Skin of body (tissue), 1 donor: ENCODE measurements at regions not wholly inside any gene's neighbourhood (a gene's known extent, or its start where the extent isn't known, plus 50 kb on each side); places are given as distances from the start of the nearest gene placed in this dataset.

ENCODE experiments used
- DNase-seq: peaks from one replicate; lab custom pipeline; 2025; lab: John Stamatoyannopoulos, UW

DNA sequence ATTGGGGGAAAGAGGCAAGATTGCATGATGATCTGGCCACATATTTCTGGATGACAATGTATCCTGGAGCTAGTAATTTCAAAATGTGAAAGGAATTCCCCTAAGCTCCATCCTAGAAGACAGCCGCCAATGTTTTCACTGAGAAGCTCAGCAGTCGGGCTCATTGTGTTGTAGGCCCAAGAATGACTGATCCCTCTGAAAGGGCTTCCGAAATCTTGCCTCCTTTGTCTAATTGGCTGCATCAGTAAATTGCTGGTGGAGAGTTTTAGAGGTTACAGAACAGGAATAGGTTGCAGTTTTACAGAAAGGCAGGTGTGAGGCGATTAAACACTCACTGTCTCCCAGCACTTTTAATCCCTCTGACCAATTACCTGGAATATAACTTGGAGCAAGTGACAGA lies 464.1 kb upstream of the SALL1 start:
- no peak for DNase-seq

DNA sequence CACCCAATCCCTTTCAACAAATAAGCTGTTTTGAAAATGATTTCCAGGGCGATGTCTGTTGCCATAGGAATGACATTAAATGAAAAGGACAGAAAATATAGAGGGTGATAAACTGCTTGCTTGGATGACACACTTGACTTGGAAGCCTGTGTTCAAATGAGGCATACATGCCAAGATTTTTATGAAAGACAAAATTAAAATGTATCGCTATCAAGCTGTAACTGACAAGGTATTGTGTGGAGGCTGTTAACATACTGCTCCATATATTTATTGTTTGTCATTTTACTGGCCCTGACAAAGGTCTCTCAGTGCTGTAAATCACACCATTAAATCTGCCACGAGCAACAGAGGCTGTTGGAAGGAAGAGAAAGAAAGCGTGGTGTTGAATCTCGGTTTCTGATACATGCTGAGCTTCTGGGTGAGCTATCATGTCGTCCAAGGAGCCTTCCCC lies 456.2 kb upstream of the SALL1 start:
- peak; percentile 1 for DNase-seq

DNA sequence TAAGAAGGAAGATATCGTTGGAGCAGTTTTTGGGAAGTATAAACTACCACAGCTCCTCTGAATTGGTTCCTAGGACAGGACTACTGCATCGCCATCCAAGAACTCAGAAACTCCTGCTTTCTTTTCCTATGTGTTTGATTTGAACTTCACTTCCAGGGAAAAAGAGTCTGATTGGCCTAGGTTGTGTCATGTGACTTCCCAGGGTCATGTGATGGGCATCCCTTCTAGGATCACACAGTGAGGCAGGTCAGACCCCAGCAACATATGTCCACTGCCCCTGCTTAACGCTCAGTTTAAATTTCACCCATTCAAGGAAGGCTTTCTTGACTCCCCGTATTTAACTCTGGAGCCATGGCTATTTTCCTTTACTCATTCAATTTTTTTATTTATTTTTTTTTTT lies 445.2 kb upstream of the SALL1 start:
- DNase-seq: no peak

DNA sequence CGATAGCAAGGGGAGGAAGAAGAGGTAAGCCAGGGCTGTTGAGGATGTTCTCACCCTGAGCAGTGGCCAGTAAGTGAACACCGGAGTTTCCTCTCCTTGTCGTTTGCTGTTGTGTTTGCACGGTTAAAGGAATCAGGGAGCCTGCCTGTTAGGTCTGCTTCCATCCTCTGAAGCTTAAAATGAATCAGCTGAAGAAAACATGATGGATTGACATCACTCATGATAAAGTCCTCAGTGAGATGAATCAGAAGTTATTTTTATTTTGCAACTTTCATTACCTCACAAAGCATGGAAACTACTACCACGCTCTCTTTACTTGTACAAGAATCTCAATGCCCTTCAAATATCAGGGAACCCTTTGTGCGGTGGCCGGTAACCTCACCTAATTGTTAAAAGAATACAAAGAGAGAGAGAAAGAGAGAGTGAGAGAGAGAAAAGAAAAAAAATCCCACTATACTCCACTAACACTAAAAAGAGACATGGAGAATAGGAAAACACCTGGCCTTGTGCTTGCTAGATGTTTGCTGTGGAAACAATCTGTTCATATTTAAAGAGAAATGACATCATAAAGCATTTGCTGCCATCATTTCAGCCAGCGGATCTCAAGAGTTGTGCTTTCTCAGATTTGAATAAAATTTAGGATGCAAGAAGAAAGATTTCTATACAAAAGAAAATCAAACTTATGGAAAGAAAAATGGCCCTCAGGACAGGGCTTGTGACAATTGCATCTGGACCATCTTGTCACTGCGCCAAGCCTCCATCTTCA lies 441.6 kb upstream of the SALL1 start:
- no peak for DNase-seq

DNA sequence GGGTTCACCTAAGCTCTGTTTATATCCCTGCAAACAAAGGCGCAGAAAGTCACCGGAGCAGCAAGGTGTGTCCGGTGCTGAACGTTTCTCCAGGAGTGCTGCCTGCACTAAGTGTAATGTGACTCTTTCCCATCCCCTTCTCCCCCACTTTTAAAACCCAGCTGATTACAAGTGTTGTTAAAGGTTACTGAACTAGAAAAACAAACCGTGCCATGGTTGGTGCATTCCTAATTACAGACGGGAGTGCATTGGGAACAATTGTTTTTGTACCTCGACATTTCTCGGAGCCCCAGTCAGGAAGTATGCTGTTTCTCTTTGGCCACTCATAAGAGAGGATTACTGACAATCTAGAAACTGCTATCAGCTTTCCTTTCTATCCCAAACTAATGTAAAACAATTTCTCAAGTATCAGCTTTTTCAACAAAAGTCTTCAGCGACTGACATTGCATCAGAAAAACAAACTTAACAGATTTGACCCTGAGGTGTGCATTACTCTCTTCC lies 441.0 kb upstream of the SALL1 start:
- no peak for DNase-seq

DNA sequence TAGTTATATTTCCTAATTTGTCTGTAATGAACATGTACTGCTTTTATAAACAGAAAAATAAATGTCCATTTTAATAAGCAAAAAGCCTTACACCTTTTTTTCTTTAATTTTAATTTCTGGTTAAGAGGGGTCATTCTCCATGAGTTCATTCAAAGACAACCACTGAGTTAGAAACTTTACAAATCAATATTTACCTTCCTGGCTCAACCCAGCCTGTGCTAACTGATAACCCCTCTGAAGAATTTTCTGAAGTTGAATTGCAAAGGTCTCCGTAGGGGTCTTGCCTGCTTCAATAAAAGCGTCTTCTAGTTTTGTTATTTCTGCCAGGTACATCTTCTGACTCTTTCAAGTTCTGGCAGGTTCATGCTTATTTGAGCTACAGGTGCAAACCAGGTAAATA lies 440.4 kb upstream of the SALL1 start:
- DNase-seq: no peak

DNA sequence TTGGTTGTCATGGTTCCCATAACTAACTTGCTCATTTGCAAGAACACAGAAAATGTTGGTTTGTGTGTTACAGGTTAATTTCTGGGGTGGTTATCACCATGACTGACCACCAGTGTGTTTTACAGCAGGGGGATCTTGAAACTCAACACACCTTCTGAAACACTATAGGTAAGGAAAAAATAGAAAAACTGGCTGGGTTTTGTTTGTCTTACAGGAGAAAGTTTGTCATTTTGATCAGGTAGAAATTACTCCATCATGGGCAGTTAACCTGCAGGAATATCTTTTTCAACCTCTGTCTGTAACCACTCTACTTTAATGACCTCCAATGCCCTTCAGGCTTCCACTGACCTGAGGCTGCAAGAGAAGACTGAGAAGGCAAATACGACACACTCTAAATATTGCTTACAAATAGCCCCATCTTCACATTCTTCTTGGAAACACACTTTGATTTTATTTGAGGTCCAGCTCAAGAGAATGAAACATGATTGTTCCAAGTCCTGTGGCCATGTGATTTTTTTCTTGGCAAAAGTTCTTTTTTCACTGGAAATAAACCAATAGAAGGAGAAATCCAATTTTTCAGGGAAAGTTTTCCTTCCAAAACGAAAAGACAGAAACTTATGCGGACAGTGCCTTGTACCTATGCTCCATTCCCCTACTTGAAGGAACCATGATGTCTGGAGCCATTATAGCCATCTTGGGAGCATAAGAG lies 428.7 kb upstream of the SALL1 start:
- no peak for DNase-seq

DNA sequence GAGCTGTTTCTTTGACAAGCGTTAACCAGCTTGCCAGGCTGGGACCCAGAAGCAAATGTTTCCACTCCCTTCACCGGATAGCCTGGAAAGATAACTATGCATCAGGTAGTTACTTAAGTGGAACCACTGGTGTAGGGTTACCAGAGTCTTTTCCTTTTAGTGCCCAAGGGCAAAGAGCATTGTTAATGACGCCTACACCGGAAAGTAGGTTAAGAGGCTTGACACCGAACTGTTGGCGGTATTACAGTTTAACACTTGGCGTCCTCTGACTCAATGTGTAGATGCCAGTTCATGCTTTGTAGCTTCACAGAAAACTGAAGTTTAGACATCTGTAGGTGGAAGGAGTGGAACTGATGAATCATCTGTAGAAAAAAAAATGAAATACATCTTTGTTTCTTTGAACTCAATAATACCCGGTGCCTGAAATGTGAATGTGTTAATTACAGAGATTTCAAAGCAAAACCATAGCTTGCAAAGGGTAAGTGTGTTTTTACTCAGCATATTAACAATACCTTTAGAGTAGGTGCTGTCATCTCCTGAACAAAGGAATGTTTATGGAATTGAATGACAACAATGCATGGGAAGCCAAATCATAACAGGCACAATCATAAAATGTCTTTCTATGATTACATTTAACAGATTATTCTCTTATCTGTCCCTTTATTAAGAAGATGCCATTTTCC lies 426.7 kb upstream of the SALL1 start:
- DNase-seq: no peak

DNA sequence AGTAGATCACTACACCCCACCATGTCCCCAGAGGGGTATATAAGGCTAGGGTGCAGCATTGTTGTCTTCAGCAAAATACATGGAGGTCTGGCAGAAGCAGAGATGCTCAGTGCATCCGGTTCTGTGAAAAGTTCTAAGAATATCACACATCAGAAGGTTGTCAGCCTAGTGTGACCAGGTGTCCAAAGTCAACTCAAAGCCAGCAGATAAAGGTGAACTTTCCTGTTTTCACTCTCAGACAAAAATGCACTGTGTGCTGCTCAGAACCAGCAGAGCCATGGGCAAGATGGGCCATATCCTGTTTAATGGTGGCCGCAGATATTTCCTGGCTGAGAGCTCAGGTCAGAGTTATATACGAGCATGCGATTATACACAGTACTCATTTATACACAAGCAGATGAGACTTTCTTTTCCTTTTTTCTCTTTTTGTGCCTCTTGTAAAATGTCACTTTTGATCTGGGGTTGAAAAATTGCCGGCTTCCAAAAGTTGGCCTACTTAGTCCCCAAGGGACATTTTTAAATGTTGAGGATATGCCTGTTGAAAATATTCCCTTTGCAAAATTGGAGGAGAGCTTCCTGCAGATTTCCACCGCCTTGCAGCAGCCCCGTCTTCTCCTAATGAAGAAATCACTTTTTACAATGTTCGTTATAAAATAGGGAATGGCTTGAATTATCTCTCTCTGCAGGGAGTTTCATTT lies 425.6 kb upstream of the SALL1 start:
- DNase-seq: no peak

DNA sequence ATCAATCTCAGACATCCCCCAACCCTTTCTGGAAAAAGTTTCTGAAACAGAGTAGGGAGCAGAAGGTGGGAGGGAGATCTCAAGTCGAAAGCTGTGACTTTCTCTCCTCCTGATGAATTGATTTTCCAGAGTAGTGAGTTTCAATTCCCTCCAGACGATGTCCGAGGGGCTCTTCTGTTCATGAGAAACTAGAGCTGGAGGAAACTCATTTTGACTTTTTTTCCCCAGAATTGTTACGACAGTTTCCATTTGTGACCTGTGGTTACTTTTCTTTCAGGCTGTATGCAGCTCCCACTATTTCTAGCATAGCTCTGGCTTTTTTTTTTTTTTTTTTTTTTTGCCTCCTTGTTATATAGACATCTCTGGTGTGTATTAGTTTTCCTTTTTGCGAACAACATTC lies 422.1 kb upstream of the SALL1 start:
- DNase-seq: no peak

DNA sequence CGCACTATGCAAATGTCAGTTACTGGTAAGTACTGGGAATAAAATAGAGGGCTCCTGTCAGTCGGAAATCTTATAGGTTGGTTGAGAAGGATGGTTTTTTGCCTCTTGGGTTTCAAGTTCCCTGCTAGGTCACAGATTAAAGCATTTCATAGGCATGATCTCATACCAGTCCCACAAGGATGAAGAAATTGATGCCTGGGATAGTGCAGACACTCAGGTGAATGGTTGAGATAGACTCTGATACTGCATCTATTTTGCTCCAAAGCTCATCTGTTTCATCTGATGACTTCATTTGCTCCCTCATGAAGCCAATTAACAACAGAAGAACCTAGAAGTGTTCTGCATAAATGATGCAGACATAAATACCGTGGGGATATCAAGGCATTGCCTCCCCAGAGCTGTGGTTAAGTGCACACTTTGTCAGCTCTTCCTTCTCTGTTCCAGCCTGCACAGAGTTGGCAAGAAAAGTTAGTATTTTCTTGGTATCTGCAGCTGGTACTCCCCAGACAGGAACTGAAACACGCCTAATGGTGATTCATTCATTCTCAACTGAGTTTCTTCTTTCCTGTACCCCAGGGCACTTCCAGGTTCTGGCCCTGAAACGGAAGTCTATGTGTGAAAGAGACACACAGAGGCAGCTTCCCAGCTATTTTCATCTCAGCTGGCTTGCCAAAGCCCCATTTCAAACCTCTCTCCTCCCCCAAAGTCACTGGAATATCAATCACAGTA lies 418.3 kb upstream of the SALL1 start:
- DNase-seq: no peak

DNA sequence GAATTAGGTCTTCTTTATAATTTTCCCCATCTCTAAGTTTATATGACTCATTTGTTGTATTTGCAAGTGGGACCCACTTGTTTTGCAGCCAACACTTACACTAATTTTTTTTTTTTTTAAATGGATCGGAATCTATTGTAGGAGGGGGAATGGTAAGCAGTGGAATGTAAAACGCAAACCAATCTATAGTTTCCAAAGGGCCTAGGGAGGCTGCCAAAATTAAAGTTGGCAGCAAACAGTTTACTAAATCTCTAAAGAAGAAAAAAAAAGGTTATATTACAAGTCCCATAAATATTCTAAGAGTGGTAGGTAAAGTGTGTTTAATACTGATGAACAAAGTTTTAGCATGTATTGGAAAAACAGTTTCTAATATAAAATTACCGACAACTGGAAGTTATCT lies 416.8 kb upstream of the SALL1 start:
- DNase-seq: no peak

DNA sequence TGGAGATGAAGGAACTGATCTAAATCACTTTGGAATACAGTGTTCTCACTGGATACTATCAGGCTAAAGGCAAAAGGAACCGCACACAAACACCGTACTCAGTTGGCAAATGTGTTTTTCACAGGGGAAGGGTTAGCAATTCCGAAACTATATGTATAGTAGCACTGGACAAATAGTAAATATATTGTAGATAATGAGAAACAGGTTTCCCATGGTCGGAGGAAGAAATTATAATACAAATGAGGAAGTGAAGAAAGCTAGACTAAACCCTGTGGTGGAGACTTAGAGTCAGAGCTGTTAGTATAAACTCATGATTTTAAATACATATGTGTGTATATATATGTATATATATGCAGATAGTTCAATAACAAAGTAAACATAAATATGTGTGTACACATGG lies 414.1 kb upstream of the SALL1 start:
- DNase-seq: no peak

DNA sequence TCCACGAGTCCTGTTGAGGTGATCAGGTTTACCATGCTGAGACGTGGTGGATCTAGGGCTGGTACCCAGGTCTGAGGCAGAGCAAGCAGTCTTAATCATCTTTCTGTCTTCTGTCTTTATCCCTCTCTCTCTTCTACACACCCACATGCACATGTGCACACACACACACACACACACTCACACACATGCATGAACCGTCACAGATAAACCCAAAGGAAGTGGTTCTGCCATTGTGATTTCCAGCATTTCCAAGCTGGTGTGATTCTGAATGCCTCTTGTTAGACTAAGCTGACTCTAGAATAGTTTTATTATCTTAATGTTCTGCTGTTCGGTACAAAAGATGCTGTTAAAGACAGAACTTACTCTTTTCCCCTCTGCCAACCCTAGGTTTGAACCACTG lies 411.8 kb upstream of the SALL1 start:
- DNase-seq: no peak

DNA sequence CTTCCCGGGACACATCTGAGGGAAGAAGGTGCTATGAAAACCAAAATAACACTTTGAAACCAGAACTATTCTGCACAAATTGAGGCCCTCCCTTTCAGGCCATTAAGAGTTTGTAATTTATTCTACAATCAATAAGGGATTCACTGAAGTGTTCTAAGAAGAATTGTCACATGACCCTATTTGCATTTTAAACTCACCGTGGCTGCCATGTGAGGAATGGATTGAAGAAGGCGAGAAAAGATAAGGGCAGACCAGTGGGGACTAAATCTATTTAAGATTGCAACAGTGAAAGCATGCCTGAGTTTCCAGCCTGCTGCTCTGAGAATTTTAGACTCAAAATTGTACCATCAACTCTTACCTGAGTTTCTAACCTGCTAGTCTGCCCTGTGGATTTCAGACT lies 408.8 kb upstream of the SALL1 start:
- DNase-seq: no peak

DNA sequence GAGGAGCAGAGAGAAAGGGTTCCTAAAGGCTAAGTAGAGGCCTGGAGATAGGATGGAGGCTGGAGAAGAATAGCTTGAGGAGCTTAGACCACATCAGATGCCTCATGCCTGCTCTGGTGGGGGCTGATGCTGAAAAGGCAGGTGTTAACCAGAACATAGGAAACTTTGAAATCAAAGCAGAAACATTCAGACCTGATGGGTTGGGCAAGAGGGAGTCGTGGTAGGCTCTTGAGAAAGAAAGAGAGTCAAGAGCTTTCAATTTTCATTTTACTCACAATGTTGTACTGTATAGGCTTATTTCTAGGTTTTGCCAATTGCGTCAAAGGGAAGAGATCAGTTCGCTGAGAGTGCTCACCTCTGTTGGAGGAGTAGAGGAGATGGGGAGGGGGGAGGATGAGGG lies 406.6 kb upstream of the SALL1 start:
- DNase-seq: no peak

DNA sequence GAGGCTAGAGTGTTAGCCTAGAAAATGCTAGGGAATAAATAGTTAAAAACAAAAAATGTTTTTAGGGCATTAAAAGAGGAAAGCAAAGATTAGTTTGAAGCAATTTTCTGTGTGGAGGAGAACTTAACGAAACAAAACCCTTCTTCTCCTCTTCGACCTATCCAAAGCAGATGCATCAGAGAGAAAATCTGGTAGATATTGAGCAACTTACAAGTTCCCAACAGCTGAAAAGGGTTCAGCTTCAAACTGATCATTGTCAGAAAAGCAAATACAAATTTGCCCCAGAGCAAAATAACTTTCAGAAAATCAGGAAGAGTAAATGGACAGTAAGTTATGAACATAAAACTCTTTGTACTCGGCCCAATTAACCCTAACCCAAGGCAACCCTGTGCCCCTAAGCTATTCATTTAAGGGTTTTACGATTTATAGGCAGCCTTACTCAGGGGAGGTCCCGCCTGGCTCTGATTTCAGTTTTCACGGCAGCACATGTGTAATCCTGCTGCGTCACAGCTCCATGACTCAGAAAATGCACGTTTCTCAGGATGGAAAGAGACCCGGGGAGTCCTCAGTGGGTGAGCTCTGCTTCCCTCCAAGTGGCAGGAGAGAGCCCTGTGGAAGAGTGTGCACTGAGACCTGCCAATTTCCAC lies 405.7 kb upstream of the SALL1 start:
- DNase-seq: peak; percentile 52

DNA sequence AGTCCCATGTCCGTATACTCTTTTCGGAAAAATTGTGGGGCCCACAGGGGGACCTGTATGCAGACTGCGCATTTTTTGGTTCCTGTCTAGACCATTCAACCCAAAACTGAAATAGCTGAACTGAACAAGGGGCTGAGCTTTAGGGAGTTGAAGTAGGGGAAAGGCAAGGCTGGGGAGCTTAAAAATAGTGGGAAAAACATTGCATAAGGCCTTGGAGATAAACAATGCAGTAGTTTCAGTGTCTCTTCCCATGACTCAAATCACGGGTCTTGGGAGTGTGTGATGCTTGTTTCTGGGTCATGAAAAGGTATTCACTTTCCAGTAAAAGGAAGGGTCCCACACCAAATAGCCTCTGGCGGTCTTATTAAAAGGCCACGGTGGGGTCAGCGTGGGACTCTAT lies 402.8 kb upstream of the SALL1 start:
- DNase-seq: no peak

DNA sequence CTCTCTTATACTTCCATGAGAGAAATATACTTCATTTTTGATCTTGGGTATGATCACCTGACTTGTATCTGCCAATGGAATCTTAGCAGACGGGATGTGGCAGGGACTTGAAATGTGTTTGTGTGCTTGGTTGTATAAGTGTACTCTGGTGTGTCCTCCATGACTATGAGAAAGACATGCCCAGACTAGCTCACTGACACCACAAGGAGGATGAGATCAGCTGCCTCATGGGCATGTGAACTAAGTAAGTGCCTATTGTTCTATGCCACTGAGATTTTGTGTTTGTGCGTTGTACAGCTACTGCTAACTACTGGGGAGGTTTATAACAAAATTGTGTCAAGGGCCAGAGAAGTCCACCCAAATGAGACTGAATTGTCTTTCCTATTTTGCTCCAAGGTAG lies 402.2 kb upstream of the SALL1 start:
- DNase-seq: no peak

DNA sequence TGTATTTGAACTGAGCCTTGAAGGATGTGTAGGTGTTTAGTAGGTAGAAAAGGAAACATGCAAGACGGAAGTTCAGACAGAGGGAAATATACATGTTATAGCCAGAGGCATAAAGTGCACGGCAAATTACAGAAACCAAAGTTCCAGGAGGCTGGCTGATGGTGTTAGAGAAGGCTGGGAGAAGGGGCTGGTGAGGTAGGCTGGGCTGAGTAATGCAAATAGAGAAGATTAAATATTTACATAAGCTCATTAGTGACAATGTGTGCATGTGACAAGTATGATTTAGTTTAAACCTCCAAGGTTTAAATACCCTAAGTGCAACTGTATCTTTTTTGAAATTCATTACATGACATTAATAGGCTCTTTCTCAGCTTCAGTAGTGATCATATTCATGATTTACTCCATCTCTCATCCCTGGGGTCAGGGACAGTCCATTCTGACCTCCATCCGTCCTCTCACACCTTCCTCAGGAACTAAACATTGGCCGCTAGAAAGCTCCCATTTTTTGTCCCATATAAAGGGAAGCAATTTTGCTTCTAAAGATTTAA lies 399.8 kb upstream of the SALL1 start:
- DNase-seq: no peak
